OCI-LY3 (cell line): ENCODE measurements at regions not wholly inside any gene's neighbourhood (a gene's known extent, or its start where the extent isn't known, plus 50 kb on each side); places are given as distances from the start of the nearest gene placed in this dataset.

Experiments used
- EZH2phosphoT487 ChIP-seq: fragments of 200-600 bp; shearing (Covaris generic); IDR thresholded peaks from 2 replicates; pipeline ENCODE4 v1.6.1; 2018; ENCODE audit warnings: antibody characterized with exemption, mixed run types, low read depth
- TF ChIP-seq, protein P1 (sequence below): fragments of 200-600, 300-600 bp; sonication (generic); IDR thresholded peaks from 2 replicates; pipeline ENCODE4 v1.5.1; 2014; ENCODE audit warnings: antibody characterized with exemption, low read length, low read depth

DNA sequence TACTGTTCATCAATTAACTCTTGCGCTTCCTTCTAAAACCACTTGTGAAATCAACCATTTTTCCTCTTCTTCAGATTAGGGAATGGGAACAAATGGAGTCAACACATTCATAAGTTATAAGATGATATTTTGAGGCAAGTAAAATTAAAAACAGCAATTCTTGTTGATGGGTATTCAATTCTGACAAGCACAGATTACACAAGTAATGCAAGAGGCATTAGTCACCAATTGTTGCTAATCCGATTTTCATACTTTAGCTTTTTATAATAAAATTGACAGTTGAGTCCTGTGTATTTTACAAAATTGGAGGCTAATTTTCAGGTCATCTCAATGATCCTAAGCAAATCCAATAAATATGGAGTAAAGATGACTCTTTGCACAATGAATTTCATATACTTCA is 918.4 kb upstream of the SOX9 start:
- TF ChIP-seq, protein P1, sequence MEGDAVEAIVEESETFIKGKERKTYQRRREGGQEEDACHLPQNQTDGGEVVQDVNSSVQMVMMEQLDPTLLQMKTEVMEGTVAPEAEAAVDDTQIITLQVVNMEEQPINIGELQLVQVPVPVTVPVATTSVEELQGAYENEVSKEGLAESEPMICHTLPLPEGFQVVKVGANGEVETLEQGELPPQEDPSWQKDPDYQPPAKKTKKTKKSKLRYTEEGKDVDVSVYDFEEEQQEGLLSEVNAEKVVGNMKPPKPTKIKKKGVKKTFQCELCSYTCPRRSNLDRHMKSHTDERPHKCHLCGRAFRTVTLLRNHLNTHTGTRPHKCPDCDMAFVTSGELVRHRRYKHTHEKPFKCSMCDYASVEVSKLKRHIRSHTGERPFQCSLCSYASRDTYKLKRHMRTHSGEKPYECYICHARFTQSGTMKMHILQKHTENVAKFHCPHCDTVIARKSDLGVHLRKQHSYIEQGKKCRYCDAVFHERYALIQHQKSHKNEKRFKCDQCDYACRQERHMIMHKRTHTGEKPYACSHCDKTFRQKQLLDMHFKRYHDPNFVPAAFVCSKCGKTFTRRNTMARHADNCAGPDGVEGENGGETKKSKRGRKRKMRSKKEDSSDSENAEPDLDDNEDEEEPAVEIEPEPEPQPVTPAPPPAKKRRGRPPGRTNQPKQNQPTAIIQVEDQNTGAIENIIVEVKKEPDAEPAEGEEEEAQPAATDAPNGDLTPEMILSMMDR = no peak
- no peak for TF ChIP-seq EZH2phosphoT487
